Caco-2 (cell line): ENCODE measurements at regions not wholly inside any gene's neighbourhood (a gene's known extent, or its start where the extent isn't known, plus 50 kb on each side); places are given as distances from the start of the nearest gene placed in this dataset.

ENCODE experiments used
- BruUV-seq: library from RNA; stranded (reverse); fragments of 400-500 nt; replicated peaks from 2 replicates; lab custom pipeline; 2021; lab: Mats Ljungman, UMichigan
- CTCF ChIA-PET: fragments of 300-600 bp; sonication (Branson Sonifier 250); formaldehyde crosslinking; loops from one replicate; lab custom pipeline; 2022; ENCODE audit warnings: antibody characterized with exemption; lab: Charles Lee
- POLR2A ChIA-PET: fragments of 300-600 bp; sonication (Branson Sonifier 250); formaldehyde crosslinking; loops from one replicate; lab custom pipeline; 2022; ENCODE audit warnings: antibody characterized with exemption; lab: Charles Lee
- DNase-seq, 2 experiments: peaks; one replicate each; pipeline versions ENCODE4 v3.0.0 to v3.0.0-alpha.2; 2020 to 2022
- H3K27me3 ChIP-seq: replicated peaks from 2 replicates; pipeline ENCODE4 v1.6.0; 2011; ENCODE audit warnings: low read length; ENCODE audit not compliant: control insufficient read depth, insufficient read depth
- H3K36me3 ChIP-seq: 2 replicates; pipeline ENCODE4 v1.5.1; 2011; ENCODE audit warnings: low read length; ENCODE audit not compliant: control insufficient read depth, insufficient read depth
- H3K4me1 ChIP-seq: fragments of 250-450 bp; sonication (Bioruptor Pico); 2 replicates; pipeline ENCODE4 v1.5.1; 2020; ENCODE audit warnings: mild to moderate bottlenecking
- H3K4me3 ChIP-seq: 2 replicates; pipeline ENCODE4 v1.5.1; 2011; ENCODE audit warnings: low read depth, mild to moderate bottlenecking, control low read depth, low read length
- H3K9me3 ChIP-seq: fragments of 250-450 bp; sonication (Bioruptor Pico); 2 replicates; pipeline ENCODE4 v1.5.1; 2020; ENCODE audit warnings: mild to moderate bottlenecking, moderate library complexity
- H3K27ac Mint-ChIP-seq: one replicate; pipeline ENCODE4 v1.8.0; 2022; ENCODE audit warnings: mixed read lengths; ENCODE audit not compliant: unreplicated experiment
- H3K27me3 Mint-ChIP-seq: one replicate; pipeline ENCODE4 v1.8.0; 2022; ENCODE audit warnings: mixed read lengths; ENCODE audit not compliant: insufficient read depth, unreplicated experiment
- H3K36me3 Mint-ChIP-seq: one replicate; pipeline ENCODE4 v1.8.0; 2022; ENCODE audit warnings: mild to moderate bottlenecking, mixed read lengths; ENCODE audit not compliant: insufficient read depth, unreplicated experiment
- H3K4me1 Mint-ChIP-seq: one replicate; pipeline ENCODE4 v1.8.0; 2022; ENCODE audit warnings: low read depth, mixed read lengths; ENCODE audit not compliant: unreplicated experiment
- H3K4me3 Mint-ChIP-seq: one replicate; pipeline ENCODE4 v1.8.0; 2022; ENCODE audit warnings: mild to moderate bottlenecking, moderate library complexity, mixed read lengths; ENCODE audit not compliant: unreplicated experiment
- H3K9me3 Mint-ChIP-seq: one replicate; pipeline ENCODE4 v1.8.0; 2022; ENCODE audit warnings: mixed read lengths; ENCODE audit not compliant: unreplicated experiment
- intact Hi-C: fragments of 100-400 bp; cut with micrococcal nuclease; formaldehyde crosslinking; loops from one replicate; pipeline ENCODE4 v1.10.0; 2022; ENCODE audit not compliant: unreplicated experiment
- TF ChIP-seq, protein P1 (sequence below), 2 experiments: fragments of 200-600 bp in 1 of 2; IDR thresholded peaks; 1 replicate in 1 of 2; 2 replicates in 1 of 2; pipeline versions ENCODE4 v1.5.1 to v1.8.0; 2011 to 2022; ENCODE audit warnings: antibody characterized with exemption in 1 of 2, control low read depth in 1 of 2, inconsistent platforms in 1 of 2, low read depth in 1 of 2, low read length in 1 of 2, mild to moderate bottlenecking in 1 of 2, moderate library complexity in 1 of 2; ENCODE audit not compliant: insufficient read depth in 1 of 2, severe bottlenecking in 1 of 2, unreplicated experiment in 1 of 2

DNA sequence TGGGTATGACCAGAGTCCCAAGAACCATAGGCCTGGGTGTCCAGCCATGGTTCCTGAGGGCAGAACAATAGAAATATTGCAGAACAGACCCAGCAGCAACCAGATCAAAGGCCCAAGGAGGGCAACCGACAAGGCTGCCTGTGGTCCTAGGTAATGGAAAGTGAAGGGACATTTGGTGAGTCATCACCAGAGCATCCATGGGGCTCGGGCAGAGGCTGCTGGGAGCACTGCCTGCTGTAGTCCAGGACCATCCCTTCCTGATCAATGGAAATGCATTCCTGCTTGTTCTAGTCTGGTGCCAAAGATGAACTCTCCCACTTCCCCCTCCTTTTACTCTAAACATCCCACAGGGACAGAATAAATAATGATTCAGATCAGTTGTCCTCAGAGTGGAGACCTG is 172.8 kb upstream of the CACNA1E start:
- no peak overlapping the region for H3K27ac Mint-ChIP-seq
- peaks cover 11% of the 10 kb centered on the region for H3K27me3 Mint-ChIP-seq
- DNase-seq, result no peak
- Histone ChIP-seq H3K36me3 (no peaks in the 10 kb centered on the region), H3K27me3 (no peaks in the 10 kb centered on the region; the same call in 1 of the 2 replicates), H3K9me3 (no peaks in the 10 kb centered on the region), H3K4me3 (no peak overlapping the region), H3K4me1 (no peaks in the 10 kb centered on the region)
- H3K4me3 Mint-ChIP-seq, result no peak overlapping the region
- ChIA-PET POLR2A (no interaction called here), CTCF (no interaction called here)
- TF ChIP-seq, protein P1, sequence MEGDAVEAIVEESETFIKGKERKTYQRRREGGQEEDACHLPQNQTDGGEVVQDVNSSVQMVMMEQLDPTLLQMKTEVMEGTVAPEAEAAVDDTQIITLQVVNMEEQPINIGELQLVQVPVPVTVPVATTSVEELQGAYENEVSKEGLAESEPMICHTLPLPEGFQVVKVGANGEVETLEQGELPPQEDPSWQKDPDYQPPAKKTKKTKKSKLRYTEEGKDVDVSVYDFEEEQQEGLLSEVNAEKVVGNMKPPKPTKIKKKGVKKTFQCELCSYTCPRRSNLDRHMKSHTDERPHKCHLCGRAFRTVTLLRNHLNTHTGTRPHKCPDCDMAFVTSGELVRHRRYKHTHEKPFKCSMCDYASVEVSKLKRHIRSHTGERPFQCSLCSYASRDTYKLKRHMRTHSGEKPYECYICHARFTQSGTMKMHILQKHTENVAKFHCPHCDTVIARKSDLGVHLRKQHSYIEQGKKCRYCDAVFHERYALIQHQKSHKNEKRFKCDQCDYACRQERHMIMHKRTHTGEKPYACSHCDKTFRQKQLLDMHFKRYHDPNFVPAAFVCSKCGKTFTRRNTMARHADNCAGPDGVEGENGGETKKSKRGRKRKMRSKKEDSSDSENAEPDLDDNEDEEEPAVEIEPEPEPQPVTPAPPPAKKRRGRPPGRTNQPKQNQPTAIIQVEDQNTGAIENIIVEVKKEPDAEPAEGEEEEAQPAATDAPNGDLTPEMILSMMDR (IDR thresholded peaks at IDR 0.05; ENCODE audit: insufficient read depth in 1 of 2, low read depth in 1 of 2, low read length in 1 of 2, severe bottlenecking in 1 of 2, unreplicated experiment in 1 of 2), result no peak
- H3K9me3 Mint-ChIP-seq, result no peaks in the 10 kb centered on the region
- H3K4me1 Mint-ChIP-seq, result no peaks in the 10 kb centered on the region
- no peaks in the 10 kb centered on the region for H3K36me3 Mint-ChIP-seq
- intact Hi-C loops, result no loop called here
- BruUV-seq, result no TSS peak

DNA sequence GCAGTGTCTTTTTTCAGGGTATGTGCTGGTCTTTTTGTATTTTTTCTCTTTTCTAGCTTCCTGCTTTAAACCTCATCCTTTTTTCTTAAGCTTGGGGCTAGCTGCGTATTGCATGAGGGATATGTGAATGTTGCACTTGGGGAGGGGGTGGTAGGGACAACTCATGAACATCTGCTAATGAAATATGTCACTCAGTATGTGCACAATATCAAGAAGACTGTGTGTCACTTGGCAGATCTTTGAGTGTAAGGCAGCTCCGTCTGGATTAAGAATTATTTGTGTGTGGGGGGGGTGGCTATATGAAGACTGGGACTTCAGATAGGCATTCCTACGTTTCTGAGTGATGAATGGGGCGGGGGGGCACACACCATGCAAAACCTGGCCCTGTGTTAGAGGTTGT is 170.4 kb upstream of the CACNA1E start:
- Histone ChIP-seq H3K36me3 (no peaks in the 10 kb centered on the region), H3K27me3 (peaks cover 1% of the 10 kb centered on the region; the same call in 1 of the 2 replicates), H3K4me1 (no peaks in the 10 kb centered on the region), H3K9me3 (no peaks in the 10 kb centered on the region), H3K4me3 (no peak overlapping the region)
- no TSS peak for BruUV-seq
- no peaks in the 10 kb centered on the region for H3K4me1 Mint-ChIP-seq
- TF ChIP-seq, protein P1 (IDR thresholded peaks at IDR 0.05; ENCODE audit: insufficient read depth in 1 of 2, low read depth in 1 of 2, low read length in 1 of 2, severe bottlenecking in 1 of 2, unreplicated experiment in 1 of 2), result no peak
- H3K36me3 Mint-ChIP-seq, result no peaks in the 10 kb centered on the region
- POLR2A ChIA-PET, result no interaction called here
- H3K27me3 Mint-ChIP-seq, result peaks cover 15% of the 10 kb centered on the region
- CTCF ChIA-PET, result no interaction called here
- intact Hi-C loops, result no loop called here
- no peaks in the 10 kb centered on the region for H3K9me3 Mint-ChIP-seq
- no peak for DNase-seq
- H3K4me3 Mint-ChIP-seq, result no peak overlapping the region
- no peak overlapping the region for H3K27ac Mint-ChIP-seq

DNA sequence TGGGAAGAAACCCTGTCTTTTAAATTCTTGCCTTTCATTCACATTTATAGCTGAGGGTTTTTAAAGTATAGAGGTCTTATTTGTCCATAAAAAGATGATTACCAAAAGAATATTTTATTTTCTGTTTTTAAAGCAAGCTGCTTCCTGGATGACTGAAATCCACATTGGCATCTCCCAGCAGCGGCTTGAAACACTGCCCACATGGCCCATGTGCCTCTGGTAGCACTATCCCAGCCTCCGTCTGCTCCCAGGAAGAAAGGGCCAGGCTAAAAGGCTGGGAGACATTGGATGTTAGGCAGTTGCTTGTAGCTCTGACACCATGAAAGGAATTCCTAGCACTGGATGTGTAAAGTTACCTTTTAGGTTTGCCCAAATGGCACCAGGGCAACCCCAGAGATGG is 169.9 kb upstream of the CACNA1E start:
- CTCF ChIA-PET, result no interaction called here
- intact Hi-C loops, result no loop called here

More for the DNA sequence above, 169.9 kb upstream of the CACNA1E start:
- Mint-ChIP-seq H3K9me3 (no peaks in the 10 kb centered on the region), H3K4me1 (no peaks in the 10 kb centered on the region), H3K27ac (no peak overlapping the region), H3K4me3 (no peak overlapping the region), H3K27me3 (peaks cover 18% of the 10 kb centered on the region), H3K36me3 (no peaks in the 10 kb centered on the region)
- TF ChIP-seq, protein P1 (IDR thresholded peaks at IDR 0.05; ENCODE audit: insufficient read depth in 1 of 2, low read depth in 1 of 2, low read length in 1 of 2, severe bottlenecking in 1 of 2, unreplicated experiment in 1 of 2), result no peak
- no peak for DNase-seq
- Histone ChIP-seq H3K4me1 (no peaks in the 10 kb centered on the region), H3K36me3 (no peaks in the 10 kb centered on the region), H3K9me3 (no peaks in the 10 kb centered on the region), H3K27me3 (peaks cover 1% of the 10 kb centered on the region; the same call in 1 of the 2 replicates), H3K4me3 (no peak overlapping the region)
- POLR2A ChIA-PET, result no interaction called here
- BruUV-seq, result no TSS peak
